ENCODE measurements at regions not wholly inside any gene's neighbourhood (a gene's known extent, or its start where the extent isn't known, plus 50 kb on each side); places are given as distances from the start of the nearest gene placed in this dataset.

DNA sequence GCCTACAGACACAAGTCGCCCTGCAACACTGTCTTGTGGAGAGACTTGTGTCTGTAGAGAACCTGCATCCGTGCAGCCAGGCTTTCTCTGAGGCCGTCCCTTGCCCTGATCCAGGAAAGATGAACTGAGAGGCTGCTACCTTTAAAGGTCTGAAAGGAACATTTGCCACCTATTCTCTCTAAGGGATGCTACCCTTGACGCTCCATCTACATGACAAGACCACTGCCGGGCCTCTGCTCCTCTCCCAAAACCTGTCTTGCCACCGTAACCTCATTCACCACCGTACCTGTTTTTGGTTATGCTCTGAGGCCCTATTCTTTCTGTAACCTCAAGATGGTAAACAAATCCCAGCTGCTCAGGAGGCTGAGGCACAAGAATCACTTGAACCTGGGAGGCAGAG, 73.9 kb downstream of the FOXF2 start:
- no peaks in the 10 kb centered on the region for H3K27me3 ChIP-seq (ENCODE audit: insufficient read depth, low read length)
- Mint-ChIP-seq H3K27me3 (ENCODE audit: low read depth) (no peaks in the 10 kb centered on the region), H3K9me3 (no peaks in the 10 kb centered on the region; a peak in 1 of 5 replicates), H3K4me1 (peaks cover 35 to 36% of the 10 kb centered on the region in 2 experiments), H3K36me3 (ENCODE audit: insufficient read depth in 1 of 3, low read depth in 3 of 3) (peaks cover 0 to 2% (median 0%) of the 10 kb centered on the region in 3 experiments; a peak in 1 of 7 replicates), H3K27ac (peak overlapping the region in 2 of 3 experiments; percentile 58 to 91; a peak in 3 of 7 replicates), H3K4me3 (peak overlapping the region; percentile 11 to 29; a peak in 1 of 5 replicates)
- no peaks in the 10 kb centered on the region for H3K79me1 ChIP-seq (ENCODE audit: insufficient read depth, low read depth, low read length, poor library complexity, severe bottlenecking)
- H3K79me2 ChIP-seq (ENCODE audit: insufficient read depth, low read length), result no peaks in the 10 kb centered on the region
- H2BK20ac ChIP-seq (ENCODE audit: low read depth, low read length, poor library complexity, severe bottlenecking), result no peak overlapping the region
- H4K5ac ChIP-seq (ENCODE audit: insufficient read length, low read depth, low read length), result no peak overlapping the region
- no peak overlapping the region for H3K9ac ChIP-seq (ENCODE audit: extremely low read depth, insufficient read length, low read length)
- H2BK120ac ChIP-seq (ENCODE audit: low read depth, low read length, poor library complexity, severe bottlenecking), result no peak overlapping the region
- H4K8ac ChIP-seq (replicated peaks; ENCODE audit: insufficient read length, low read depth, low read length), result no peak overlapping the region
- H2AFZ ChIP-seq (ENCODE audit: low read length), result no peak overlapping the region
- no peak overlapping the region for H4K91ac ChIP-seq (ENCODE audit: insufficient read length, low read depth, low read length)
- H3K14ac ChIP-seq (ENCODE audit: insufficient read depth, low read length), result no peak overlapping the region
- no peak overlapping the region for H3K18ac ChIP-seq (ENCODE audit: insufficient read length, low read depth, low read length)
- H2BK12ac ChIP-seq (ENCODE audit: insufficient read length, low read depth, low read length), result no peak overlapping the region
- no CpG with 5 or more reads among the region's 7 CpGs for WGBS (ENCODE audit: extremely low coverage, insufficient read length, low lambda C conversion rate)
- peaks cover 9% of the 10 kb centered on the region; the same call in 1 of the 2 replicates for H3K4me1 ChIP-seq (ENCODE audit: insufficient read depth, low read length)
- H3K23ac ChIP-seq (ENCODE audit: insufficient read length, low read depth, low read length), result no peak overlapping the region
- TF ChIP-seq, protein P1, sequence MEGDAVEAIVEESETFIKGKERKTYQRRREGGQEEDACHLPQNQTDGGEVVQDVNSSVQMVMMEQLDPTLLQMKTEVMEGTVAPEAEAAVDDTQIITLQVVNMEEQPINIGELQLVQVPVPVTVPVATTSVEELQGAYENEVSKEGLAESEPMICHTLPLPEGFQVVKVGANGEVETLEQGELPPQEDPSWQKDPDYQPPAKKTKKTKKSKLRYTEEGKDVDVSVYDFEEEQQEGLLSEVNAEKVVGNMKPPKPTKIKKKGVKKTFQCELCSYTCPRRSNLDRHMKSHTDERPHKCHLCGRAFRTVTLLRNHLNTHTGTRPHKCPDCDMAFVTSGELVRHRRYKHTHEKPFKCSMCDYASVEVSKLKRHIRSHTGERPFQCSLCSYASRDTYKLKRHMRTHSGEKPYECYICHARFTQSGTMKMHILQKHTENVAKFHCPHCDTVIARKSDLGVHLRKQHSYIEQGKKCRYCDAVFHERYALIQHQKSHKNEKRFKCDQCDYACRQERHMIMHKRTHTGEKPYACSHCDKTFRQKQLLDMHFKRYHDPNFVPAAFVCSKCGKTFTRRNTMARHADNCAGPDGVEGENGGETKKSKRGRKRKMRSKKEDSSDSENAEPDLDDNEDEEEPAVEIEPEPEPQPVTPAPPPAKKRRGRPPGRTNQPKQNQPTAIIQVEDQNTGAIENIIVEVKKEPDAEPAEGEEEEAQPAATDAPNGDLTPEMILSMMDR (conservative IDR thresholded peaks at IDR 0.05), result no peak
- no peak overlapping the region for H2BK15ac ChIP-seq (ENCODE audit: low read depth, low read length)
- H3K4me2 ChIP-seq (ENCODE audit: insufficient read depth, insufficient read length, low read length), result peak overlapping the region; percentile 20
- no peaks in the 10 kb centered on the region for H3K23me2 ChIP-seq (ENCODE audit: insufficient read length, low read depth, low read length, poor library complexity, severe bottlenecking)
- no peak overlapping the region for H3K27ac ChIP-seq (ENCODE audit: insufficient read length, low read depth, low read length)
- no peak overlapping the region for H3K4ac ChIP-seq (ENCODE audit: low read depth, low read length)
- H2AK5ac ChIP-seq (ENCODE audit: insufficient read length, low read length), result no peak overlapping the region
- peak overlapping the region; percentile 50 for H2BK5ac ChIP-seq (ENCODE audit: insufficient read length, low read length)
- H4K20me1 ChIP-seq (ENCODE audit: control insufficient read depth, insufficient read depth, insufficient read length), result no peaks in the 10 kb centered on the region
- no peak overlapping the region for H3T11ph ChIP-seq (ENCODE audit: low read length)
- DNase-seq, result peak; percentile 46
- no peaks in the 10 kb centered on the region for H3K9me3 ChIP-seq (ENCODE audit: control insufficient read depth, low read depth, low read length)
- H3K56ac ChIP-seq (ENCODE audit: insufficient read length, low read depth, low read length), result no peak overlapping the region

Data from H9 (cell line).